WERI-Rb-1 (cell line): ENCODE measurements at regions not wholly inside any gene's neighbourhood (a gene's known extent, or its start where the extent isn't known, plus 50 kb on each side); places are given as distances from the start of the nearest gene placed in this dataset.
"Not testable (repeated sequence)": the region's sequence is repeated elsewhere in the genome, so short reads cannot be mapped to it uniquely, and the experiment has no call there.

Experiments
- DNase-seq: peaks from one replicate; pipeline ENCODE4 v3.0.0-alpha.2; 2020
- H3K27ac ChIP-seq: fragments of 250-450 bp; sonication (Bioruptor Pico); 2 replicates; pipeline ENCODE4 v1.5.1; 2020; ENCODE audit warnings: mild to moderate bottlenecking, moderate library complexity
- H3K27me3 ChIP-seq: fragments of 250-450 bp; sonication (Bioruptor Pico); 2 replicates; pipeline ENCODE4 v1.5.1; 2021; ENCODE audit warnings: mild to moderate bottlenecking, low read depth, moderate library complexity; ENCODE audit not compliant: insufficient read depth, severe bottlenecking
- H3K36me3 ChIP-seq: fragments of 250-450 bp; sonication (Bioruptor Pico); 2 replicates; pipeline ENCODE4 v1.5.1; 2020; ENCODE audit warnings: mild to moderate bottlenecking, moderate library complexity
- H3K4me3 ChIP-seq: 2 replicates; pipeline ENCODE4 v1.5.1; 2011; ENCODE audit warnings: low read depth, mild to moderate bottlenecking, control low read depth, low read length
- H3K9me3 ChIP-seq: fragments of 250-450 bp; sonication (Bioruptor Pico); 2 replicates; pipeline ENCODE4 v1.5.1; 2021; ENCODE audit warnings: mild to moderate bottlenecking, moderate library complexity; ENCODE audit not compliant: severe bottlenecking
- CTCF ChIP-seq: IDR thresholded peaks from 2 replicates; pipeline ENCODE4 v1.5.1; 2011; ENCODE audit warnings: low read depth, mild to moderate bottlenecking, control low read depth, inconsistent platforms, low read length

GRCh38 chr13:60811581-60811980, 414.6 kb downstream of the TDRD3 start:
- no peaks in the 10 kb centered on the region for H3K9me3 ChIP-seq
- H3K27me3 ChIP-seq = no peaks in the 10 kb centered on the region
- H3K36me3 ChIP-seq = no peaks in the 10 kb centered on the region
- DNase-seq = no peak
- no peak overlapping the region for H3K27ac ChIP-seq
- H3K4me3 ChIP-seq = no peak overlapping the region
- no peak for TF ChIP-seq CTCF

GRCh38 chr13:60805640-60806039, 408.6 kb downstream of the TDRD3 start:
- not testable (repeated sequence) for H3K4me3 ChIP-seq, DNase-seq, H3K27ac ChIP-seq, H3K9me3 ChIP-seq, H3K36me3 ChIP-seq, H3K27me3 ChIP-seq

GRCh38 chr13:60798503-60798902, 401.5 kb downstream of the TDRD3 start:
- no peak for TF ChIP-seq CTCF
- H3K9me3 ChIP-seq = no peaks in the 10 kb centered on the region
- DNase-seq = no peak

GRCh38 chr13:60797112-60797511, 400.1 kb downstream of the TDRD3 start:
- no peak overlapping the region for H3K4me3 ChIP-seq
- no peaks in the 10 kb centered on the region for H3K36me3 ChIP-seq
- H3K27me3 ChIP-seq = no peaks in the 10 kb centered on the region
- no peak for TF ChIP-seq CTCF
- H3K27ac ChIP-seq = no peak overlapping the region
- DNase-seq = no peak
- no peaks in the 10 kb centered on the region for H3K9me3 ChIP-seq

More at GRCh38 chr13:60798503-60798902, 401.5 kb downstream of the TDRD3 start:
- H3K27me3 ChIP-seq = no peaks in the 10 kb centered on the region
- H3K27ac ChIP-seq = no peak overlapping the region
- no peaks in the 10 kb centered on the region for H3K36me3 ChIP-seq
- H3K4me3 ChIP-seq = no peak overlapping the region

- no peak for DNase-seq
- no peaks in the 10 kb centered on the region for H3K27me3 ChIP-seq
- H3K27ac ChIP-seq = no peak overlapping the region
- no peaks in the 10 kb centered on the region for H3K36me3 ChIP-seq
- no peak for TF ChIP-seq CTCF
- H3K4me3 ChIP-seq = no peak overlapping the region
- H3K9me3 ChIP-seq = no peaks in the 10 kb centered on the region
These were observed 397.7 kb downstream of the TDRD3 start for GRCh38 chr13:60794751-60795150.

- H3K9me3 ChIP-seq = no peaks in the 10 kb centered on the region
- H3K36me3 ChIP-seq = no peaks in the 10 kb centered on the region
- H3K27ac ChIP-seq = no peak overlapping the region
- DNase-seq = no peak
- no peak overlapping the region for H3K4me3 ChIP-seq
- TF ChIP-seq CTCF = no peak
- H3K27me3 ChIP-seq = no peaks in the 10 kb centered on the region
These were observed 393.6 kb downstream of the TDRD3 start for GRCh38 chr13:60790620-60791019.
